Tibial nerve (tissue), 4 donors: ENCODE measurements at regions not wholly inside any gene's neighbourhood (a gene's known extent, or its start where the extent isn't known, plus 50 kb on each side); places are given as distances from the start of the nearest gene placed in this dataset.
"Not testable (repeated sequence)": the region's sequence is repeated elsewhere in the genome, so short reads cannot be mapped to it uniquely, and the experiment has no call there.

Experiments used
- EP300 ChIP-seq, 2 donors: sonication (generic); formaldehyde crosslinking; IDR thresholded peaks; one replicate each; pipeline ENCODE4 v1.6.1; 2017; ENCODE audit warnings: antibody characterized with exemption in 2 of 2, mild to moderate bottlenecking in 1 of 2
- POLR2A ChIP-seq, 2 donors: fragments of 450-650 bp; IDR thresholded peaks; one replicate each; pipeline ENCODE4 v1.6.1; 2017; ENCODE audit warnings: antibody characterized with exemption in 2 of 2, mild to moderate bottlenecking in 2 of 2, moderate library complexity in 2 of 2
- TF ChIP-seq, protein P1 (sequence below), 5 experiments: fragments of 200-600 bp in 3 of 5; fragments of 450-650 bp in 2 of 5; sonication (generic) in 3 of 5; IDR thresholded peaks; one replicate each; pipeline ENCODE4 v1.5.1; 2016 to 2019; ENCODE audit warnings: antibody characterized with exemption in 5 of 5, mild to moderate bottlenecking in 3 of 5, moderate library complexity in 2 of 5

DNA sequence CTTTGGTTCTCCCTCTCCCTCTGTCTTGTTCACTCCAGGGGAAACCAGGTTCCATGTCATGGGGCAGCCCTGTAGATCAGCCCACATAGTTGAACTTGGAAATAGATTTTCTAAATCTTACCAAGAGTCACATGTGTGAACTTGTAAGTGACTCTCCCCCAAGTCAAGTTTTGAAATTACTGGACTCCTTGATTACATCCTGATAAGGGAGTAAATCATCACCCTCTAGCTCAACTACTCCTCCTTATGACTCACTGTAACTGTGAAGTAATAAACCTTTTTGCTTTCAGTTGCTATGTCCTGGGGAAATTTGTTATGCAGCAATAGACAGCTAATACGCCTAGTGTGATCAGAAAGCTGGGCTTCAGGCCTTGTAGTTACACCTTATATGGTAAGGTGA is 703.3 kb downstream of the TTLL7 start:
- not testable (repeated sequence) for TF ChIP-seq POLR2A, EP300 (IDR thresholded peaks at IDR 0.05)
- TF ChIP-seq, protein P1, sequence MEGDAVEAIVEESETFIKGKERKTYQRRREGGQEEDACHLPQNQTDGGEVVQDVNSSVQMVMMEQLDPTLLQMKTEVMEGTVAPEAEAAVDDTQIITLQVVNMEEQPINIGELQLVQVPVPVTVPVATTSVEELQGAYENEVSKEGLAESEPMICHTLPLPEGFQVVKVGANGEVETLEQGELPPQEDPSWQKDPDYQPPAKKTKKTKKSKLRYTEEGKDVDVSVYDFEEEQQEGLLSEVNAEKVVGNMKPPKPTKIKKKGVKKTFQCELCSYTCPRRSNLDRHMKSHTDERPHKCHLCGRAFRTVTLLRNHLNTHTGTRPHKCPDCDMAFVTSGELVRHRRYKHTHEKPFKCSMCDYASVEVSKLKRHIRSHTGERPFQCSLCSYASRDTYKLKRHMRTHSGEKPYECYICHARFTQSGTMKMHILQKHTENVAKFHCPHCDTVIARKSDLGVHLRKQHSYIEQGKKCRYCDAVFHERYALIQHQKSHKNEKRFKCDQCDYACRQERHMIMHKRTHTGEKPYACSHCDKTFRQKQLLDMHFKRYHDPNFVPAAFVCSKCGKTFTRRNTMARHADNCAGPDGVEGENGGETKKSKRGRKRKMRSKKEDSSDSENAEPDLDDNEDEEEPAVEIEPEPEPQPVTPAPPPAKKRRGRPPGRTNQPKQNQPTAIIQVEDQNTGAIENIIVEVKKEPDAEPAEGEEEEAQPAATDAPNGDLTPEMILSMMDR (IDR thresholded peaks at IDR 0.05), result not testable (repeated sequence)
